NCI-H1436 (cell line): ENCODE measurements at regions not wholly inside any gene's neighbourhood (a gene's known extent, or its start where the extent isn't known, plus 50 kb on each side); places are given as distances from the start of the nearest gene placed in this dataset.
"Not testable (repeated sequence)": the region's sequence is repeated elsewhere in the genome, so short reads cannot be mapped to it uniquely, and the experiment has no call there.

Experiments
- DNase-seq: peaks from one replicate; lab custom pipeline; 2025; lab: John Stamatoyannopoulos, UW

DNA sequence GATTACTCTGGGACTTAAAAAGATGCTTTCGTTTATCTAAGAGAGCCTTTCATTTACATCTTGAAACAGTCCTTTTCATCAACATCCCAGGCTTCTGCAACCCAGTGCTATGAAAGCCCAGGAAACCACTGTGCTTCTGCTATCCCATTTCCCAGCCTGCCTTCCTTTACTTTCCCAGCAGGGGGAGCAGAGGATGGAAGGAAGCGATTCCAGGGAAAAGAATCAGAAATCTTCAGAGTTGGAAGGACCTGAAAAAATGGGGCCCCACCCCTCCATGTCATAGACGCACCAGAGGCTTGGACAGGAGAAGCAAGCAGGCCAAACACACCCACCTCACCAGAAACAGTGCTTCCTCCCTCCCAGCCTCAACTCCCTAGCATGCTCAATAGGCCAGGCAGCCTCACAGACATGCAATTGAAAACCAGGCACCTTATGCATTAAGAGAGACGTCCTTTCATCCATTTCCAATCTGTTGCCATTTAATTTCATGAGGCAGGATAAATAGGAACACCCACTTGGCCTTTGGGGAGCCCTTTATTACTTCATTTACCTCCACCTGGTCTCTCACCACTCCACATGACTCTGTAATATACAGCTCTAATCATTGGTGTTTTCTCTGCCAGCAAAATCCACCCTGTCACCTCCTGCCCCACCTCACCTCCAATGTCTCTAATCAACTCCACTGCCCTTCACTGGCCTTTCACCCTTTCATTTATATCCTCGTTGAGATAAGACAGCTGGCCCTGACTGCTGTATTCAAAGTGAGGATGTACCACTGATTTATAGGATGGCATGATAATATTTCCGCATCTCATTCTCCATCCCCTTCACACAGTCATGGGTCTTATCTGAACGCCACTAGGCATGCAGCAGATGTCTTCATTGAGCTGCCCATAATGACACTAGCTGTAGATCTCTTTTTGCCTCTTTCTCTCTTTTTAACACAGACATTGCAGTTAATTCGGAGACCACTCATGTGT lies 583.9 kb downstream of the NTRK3 start:
- no peak for DNase-seq

DNA sequence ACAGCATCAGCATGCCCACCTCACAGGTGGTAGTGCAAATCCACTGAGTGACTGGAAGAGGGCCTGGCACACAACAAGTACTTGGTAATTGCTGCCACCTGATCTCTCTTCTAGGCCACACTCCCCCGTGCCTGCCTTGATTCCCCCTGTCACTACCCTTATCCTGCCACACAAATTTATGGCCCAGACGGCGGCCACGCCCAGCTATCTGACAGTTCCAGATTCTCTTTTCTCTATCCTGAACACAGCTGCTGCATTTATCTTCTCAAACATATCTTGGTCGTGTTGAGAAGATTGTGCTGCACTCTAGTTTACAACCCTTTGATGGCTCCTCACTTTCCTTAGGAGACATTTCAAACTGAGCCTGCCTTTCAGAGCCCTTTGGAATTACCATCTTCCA lies 585.2 kb downstream of the NTRK3 start:
- no peak for DNase-seq

DNA sequence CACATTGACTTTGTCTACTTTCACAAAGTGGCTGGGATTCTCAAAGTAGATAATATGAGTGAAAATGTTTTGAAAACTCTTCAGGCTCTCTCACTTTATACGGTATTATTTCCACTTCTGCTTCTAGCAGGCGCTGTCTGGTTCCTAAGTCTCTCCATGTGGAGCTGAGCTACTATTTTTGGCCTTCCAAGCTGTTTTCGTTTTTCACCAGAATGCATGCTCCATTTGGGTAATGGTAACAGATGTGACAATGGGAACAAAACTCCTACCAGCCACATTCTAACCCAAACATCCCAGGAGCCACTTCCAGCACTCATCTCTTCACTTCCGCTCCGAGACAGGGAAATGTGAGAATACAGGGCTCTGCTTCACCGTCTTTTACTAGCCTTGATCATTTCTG lies 586.7 kb downstream of the NTRK3 start:
- no peak for DNase-seq

DNA sequence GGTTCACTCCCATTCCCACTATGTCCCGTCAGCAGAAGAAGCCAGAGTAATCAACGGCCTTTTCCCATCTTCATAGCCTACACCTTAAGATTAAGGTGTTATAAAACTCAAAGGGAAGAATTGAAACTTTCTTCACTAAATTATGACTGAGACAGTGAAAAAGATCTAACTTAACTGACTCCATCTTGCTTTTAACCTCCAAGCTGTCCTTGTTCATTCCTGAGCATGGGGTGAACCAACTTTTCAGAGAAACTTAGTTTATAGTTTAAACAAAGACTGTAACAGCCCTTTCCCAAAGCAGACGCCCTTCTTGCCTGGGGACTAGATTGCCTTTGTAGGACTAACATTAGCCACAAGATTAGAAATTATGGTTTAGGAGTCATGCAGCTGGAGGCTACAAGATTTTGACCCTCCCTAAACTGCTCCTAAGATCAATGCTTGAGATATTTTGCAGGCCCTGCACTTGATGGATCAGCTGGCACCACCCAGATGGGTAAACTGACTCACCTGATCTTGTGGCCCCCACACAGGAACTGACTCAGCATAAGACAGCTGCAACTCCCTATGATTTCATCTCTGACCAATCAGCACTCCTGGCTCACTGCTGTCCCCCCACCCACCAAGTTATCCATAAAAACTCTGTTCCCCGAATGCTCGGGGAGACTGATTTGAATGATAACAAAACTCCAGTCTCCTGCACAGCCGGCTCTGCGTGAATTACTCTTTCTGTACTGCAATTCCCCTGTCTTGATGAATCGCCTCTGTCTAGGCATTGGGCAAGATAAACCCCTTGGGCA lies 587.6 kb downstream of the NTRK3 start:
- not testable (repeated sequence) for DNase-seq

DNA sequence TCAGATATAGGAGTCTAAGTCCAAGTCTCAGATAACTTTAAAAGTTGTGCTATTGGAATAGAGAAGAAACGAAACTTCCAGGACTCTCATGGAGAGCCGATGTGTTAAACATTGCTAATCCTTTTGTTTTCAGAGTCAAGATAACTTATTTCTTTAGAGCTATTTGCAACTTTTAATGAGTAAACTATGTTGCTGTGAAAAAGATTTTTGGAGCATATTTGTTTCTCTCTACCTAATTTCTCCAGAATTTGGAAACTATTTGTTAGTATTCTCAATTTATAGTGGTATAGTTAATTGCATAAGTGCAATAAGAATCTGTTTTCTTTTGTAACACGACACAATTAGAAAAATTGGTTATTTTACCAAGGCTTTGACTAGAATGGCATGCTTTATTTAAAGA lies 588.9 kb downstream of the NTRK3 start:
- DNase-seq = no peak

DNA sequence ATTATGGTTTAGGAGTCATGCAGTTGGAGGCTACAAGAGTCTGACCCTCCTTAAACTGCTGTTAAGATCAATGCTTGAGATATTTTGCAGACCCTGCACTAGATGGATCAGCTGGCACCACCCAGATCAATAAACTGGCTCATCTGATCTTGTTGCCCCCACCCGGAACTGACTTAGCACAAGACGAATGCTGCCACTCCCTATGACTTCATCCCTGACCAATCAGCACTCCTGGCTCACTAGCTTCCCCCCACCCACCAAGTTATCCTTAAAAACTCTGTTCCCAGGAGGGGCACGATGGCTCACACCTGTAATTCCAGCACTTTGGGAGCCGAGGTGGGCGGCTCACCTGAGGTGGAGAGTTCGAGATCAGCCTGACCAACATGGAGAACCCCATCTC lies 594.0 kb downstream of the NTRK3 start:
- DNase-seq = no peak

DNA sequence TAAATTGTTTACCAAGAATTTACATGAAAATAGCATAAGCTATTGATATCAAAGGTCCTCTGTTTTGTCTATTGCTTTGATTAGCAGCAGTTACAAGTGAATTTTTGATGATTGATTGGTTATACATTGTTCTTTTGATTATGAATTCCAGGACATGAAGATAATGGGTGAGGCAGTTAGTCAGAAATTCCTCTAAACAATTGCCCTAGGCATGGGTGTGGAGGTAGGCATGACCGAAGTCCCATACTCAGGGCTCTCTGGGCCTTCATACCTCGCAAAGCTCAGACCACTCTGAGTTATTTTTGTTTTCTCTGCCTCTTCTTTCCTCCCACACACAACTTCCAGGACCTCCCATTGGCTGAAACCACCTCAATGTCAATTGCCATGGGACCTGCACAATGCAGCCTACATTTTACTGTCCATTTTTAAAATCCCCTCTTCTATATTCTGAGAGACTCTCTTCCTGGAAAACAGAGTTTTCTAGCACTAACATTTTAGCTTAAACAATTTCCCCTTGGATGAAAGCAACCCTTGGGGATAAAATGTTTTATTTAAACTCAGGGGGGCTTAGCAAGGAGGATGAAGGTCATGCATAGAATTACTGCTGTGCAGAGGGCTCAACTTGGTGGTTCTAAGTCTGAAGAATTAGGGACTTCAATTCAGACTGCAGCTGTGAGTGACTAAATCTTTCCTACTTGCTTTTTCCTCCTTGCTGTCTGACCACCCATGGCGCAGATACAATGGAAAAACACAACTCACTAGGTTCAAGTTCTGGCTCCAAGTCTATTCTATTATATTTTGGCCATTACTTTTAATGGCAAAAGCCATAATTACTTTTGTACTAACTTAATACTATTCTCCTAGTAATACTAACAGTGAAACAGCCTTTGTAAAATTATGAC lies 594.8 kb downstream of the NTRK3 start:
- DNase-seq = no peak

DNA sequence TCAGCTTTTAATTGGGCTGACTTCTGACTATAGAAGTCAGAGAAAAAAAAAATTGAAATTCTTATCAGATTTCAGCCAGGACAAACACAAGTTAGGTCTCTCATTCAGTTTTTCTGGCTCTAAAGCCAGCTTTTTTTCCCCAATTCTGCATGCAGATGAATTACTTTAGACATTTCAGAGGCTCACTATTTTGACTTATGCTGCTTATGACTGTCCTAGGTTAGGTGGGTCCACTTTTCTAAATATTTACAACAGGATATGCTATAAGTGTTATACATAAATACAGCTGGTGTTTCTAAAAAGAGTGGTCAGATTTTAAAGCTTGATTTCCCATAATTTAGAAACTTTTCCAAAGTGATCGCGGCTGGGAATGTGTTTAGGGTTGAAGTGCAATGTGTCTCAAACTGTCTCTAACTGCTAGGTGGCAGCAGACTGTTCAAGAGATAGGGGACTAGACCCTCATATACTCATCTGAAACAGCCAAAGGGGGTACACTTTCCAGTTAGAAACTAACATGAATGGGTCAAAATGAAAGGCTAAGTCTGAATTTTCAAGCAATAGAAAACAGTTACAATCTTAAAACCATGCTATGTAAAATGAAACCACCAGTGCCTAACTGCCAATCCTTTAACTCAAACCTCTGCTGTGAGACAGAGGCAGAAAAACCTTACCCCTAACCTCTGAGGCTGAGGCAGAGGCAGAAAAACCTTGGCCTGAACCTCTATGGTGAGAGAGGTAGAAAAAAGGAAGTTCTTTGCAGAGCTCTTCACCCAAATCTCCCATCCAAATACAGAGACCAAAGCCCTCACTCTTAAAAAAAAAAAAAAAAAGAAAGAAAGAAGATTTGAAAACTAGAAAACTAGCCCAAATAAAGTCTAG lies 596.0 kb downstream of the NTRK3 start:
- no peak for DNase-seq

DNA sequence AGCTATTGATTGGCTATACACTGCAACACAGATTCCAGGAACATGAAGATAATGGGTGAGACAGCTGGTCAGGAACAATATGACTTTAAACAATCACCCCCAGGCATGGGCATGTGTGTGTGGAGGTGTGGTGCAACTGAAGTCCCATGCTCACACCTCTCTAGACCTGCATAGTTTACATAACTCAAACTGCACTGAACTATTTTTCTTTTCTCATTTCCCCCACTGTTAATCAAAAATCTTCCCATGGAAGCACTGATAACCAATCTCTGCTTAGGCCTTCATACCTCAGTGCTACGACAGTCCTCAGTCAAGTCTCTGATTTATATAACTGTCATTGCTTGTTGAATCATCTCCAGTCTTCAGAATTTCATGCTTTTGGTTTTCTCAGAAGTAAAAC lies 600.2 kb downstream of the NTRK3 start:
- DNase-seq = no peak

DNA sequence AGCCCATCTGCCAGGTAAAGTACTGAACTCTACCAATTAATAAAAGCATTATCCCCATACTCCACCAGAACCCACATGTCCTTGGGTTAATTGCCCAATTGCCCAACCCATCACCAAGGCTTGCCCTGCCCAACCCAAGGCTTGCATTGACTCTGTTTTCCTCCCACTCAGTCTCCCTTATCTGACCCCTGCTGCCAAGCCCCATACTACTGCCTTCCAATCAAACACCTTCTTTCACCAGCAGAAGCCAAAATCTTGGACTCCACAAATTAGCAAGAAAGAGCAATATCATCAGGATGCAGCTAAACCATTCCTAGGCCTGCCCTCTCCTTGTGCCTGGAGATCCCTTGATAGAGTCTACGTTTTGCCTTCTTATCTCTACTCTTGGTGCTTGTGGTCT lies 602.9 kb downstream of the NTRK3 start:
- no peak for DNase-seq

DNA sequence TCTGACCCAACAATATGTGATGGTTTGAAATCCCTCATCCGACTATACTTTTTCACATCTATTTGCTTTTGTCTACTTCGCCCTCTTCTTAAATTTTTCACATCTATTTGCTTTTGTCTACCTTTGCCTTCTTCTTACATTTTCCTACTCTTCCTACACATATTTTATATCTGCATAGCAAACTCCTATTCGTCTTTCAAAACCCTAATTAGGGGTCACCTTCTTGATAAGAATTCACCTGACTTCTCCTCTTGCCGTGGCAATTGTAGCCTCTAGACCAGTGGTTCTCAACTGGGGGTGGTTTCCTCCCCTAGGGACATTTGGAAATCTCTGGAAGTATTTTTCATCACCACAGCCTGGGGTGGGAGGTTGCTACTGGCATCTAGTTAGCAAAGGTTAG lies 607.4 kb downstream of the NTRK3 start:
- no peak for DNase-seq

DNA sequence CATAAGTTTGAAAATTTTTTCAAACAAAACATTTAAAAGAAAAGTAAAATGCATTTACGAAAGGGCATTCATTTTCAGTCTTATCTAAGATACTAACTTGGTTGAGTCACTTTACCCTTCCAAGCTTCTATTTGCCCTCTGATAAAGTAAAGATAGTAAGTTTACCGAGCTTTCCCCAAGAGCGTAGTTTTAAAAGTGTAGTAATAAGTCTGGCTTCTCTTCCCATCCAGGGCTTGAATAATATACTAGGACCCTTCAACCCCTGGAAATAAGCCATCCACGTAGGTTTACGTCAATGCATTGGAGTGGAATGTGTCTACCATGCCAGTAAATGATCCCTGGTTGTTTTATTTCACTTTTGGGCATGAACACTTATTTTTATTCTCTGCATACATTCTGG lies 608.3 kb downstream of the NTRK3 start:
- DNase-seq = no peak

DNA sequence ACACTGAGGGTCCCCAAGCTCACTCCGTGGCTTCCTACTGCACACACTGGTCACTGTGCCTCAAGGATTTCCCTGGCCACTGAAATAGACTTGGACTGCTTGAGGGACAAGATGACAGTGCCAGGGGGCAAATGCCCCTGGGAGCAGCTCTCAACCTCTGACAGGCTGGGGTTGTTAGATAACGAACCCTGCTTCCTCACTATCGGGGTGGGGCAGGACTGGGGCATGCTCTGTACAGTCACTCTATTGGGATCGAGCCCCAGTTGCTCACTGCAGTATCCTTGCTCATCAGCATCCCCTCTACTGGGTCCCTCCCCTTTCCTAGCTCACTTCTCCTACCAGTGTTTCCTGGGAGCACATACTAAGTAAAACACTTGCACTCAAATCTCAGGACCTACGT lies 610.8 kb downstream of the NTRK3 start:
- no peak for DNase-seq

DNA sequence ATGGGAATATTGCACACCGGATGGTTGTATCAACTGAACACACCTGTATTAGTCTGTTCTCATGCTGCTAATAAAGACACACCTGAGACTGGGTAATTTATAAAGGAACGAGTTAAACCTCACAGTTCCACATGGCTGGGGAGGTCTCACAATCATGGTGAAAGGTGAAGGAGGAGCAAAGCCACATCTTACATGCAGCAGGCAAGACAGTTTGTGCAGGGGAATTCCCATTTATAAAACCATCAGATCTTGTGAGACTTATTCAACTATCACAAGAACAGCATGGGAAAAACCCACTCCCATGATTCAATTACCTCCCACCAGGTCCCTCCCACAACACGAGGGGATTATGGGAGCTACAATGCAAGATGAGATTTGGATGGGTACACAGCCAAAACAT lies 613.5 kb downstream of the NTRK3 start:
- not testable (repeated sequence) for DNase-seq

DNA sequence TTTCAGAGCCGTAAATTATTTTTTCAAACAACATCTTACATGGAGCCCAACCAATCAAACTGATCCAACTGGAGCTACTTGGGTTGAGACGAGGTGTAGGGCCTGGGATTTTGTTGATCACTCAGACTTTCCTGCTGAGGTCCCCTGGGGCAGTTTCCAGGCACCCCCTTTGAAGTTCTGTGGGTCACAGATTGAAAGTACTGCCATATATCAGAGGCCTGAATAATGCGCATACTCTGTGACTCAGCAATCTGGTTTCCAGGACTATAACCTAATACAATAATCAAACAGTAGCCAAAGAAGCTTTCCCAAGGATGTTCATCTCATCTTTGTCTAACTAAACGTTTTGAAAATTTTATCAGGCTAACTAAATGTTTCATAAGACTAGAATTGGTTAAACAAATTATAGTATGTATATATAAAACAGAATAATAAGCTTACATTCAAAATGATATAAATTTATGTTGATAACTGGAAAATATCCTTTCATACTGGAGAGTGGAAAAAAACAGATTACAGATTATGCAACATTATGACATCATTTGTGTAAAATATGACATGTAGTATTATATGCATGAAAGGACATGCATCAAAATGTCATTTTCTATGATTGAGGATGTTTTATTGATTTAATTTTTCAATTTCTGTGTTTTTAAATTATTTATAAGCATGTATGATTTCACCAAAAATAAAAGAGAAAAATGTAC lies 617.1 kb downstream of the NTRK3 start:
- DNase-seq = no peak

DNA sequence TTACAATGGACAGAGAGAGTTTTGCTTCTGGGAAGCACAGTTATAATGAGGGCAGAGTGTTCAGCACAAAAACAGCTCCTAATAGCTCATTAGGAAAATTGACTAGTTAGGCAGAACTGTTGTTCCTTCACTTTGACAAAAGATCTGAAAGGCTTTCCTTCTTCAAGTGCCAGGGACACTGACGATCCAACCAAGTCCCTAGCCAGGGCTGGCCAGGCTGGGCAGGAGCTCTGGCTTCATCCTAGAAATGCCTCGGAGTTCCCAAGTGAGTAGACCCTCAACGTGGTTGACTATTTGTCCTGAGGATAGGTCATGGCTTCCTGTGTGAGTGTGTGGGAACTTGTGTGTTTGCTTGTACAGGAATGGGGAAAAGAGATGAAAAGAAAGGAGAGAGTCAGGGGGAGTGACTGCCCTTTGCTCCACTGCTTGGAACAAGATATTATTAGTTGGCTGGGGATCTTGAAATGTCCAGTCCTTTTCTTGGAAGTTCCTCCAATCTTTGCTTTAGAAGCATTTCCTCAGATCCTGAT lies 617.9 kb downstream of the NTRK3 start:
- DNase-seq = no peak

DNA sequence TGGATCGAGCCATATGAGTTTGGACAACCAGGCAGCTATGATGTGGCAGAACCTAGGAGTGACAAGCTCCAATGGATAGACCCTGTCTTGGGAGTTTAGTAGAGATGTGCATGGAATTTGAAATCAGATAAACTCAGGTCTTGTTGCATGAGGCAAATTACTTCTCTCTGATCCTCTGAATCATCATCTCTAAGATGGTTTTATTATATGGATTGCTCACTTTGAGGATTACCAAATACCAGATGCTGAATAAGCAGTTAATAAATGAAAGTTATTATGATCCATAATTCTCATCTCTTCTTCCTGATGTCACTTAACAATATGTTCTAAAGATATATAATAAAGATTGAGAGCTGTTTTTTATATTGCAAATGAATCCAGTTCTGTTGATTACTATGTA lies 622.2 kb downstream of the NTRK3 start:
- no peak for DNase-seq

DNA sequence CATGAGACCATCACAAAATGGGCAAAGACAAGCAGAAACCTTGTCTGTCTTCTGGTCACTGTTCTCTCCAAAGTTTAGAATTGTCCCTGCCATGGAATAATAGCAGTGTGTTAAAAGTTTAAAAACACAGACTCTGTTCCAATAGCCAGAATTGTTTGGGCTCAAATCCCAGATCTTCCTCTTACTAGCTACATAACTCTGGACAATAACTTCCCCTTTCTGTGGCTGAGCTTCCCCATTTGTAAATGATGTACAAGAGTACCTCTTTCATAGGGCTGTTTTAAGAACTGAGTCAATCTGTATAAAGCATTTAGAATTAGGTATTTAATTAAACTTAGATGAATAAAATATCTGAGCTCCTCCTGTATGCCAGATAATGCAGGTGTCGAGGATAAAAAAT lies 623.0 kb downstream of the NTRK3 start:
- no peak for DNase-seq

DNA sequence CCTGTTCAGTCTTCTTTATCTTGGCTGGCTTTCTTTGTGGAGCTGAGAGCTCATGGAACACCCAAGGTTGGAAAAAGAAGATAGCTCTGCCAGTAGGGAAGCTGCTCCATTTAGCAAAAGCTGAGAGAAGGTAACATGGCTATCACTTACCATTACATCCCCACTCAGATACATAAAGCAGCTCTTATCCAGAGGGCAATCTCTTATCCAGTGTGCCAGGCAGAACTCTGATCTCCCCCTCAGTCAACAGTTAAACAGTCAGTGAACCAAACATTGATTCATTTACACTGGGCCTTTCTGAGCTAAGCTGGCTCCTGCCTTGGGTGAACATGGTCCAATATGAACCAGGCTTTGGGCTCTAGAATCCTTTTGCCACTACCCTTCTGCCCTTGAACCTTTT lies 624.2 kb downstream of the NTRK3 start:
- no peak for DNase-seq

DNA sequence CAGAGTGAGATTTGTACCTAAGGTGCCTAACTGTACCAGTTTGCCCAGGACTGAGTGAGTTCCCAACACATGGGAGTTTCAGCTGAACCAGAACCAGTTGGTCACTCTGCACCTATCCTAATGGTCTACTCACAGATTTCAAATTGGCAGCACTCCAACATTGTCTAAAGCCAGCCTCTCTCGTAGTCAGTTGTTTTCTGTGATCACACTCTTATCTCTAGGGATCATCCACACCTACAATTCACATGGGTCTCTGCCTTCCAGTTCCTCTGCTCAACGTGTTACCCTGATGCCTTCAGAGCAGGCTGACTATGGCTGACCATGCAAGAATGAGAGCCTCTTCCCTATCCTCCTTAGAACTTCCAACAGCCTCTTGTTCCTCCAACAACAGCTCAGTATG lies 624.8 kb downstream of the NTRK3 start:
- DNase-seq = no peak
